HL-60 (cell line): ENCODE measurements at regions not wholly inside any gene's neighbourhood (a gene's known extent, or its start where the extent isn't known, plus 50 kb on each side); places are given as distances from the start of the nearest gene placed in this dataset.

Experiments
- DNase-seq, 2 experiments: peaks; one replicate each; pipeline ENCODE4 v3.0.0-alpha.2; 2010 to 2020; ENCODE audit warnings: low read depth in 1 of 2, low spot score in 1 of 2
- H3K27ac ChIP-seq: fragments of 250-450 bp; sonication (Bioruptor Pico); replicated peaks from 2 replicates; pipeline ENCODE4 v1.5.1; 2020; ENCODE audit warnings: mild to moderate bottlenecking, moderate library complexity
- H3K27me3 ChIP-seq: fragments of 250-450 bp; sonication (Bioruptor Pico); 2 replicates; pipeline ENCODE4 v1.5.1; 2021; ENCODE audit warnings: mild to moderate bottlenecking, moderate library complexity; ENCODE audit not compliant: insufficient read depth, poor library complexity, severe bottlenecking
- H3K4me3 ChIP-seq: replicated peaks from 2 replicates; pipeline ENCODE4 v1.5.1; 2011; ENCODE audit warnings: mild to moderate bottlenecking, control low read depth, low read length; ENCODE audit not compliant: insufficient read depth
- GABPA ChIP-seq: IDR thresholded peaks from 2 replicates; pipeline ENCODE4 v1.6.1; 2012; ENCODE audit warnings: low read depth
- POLR2AphosphoS5 ChIP-seq: IDR thresholded peaks from 2 replicates; pipeline ENCODE4 v1.6.1; 2012; ENCODE audit warnings: low read depth
- SPI1 ChIP-seq: IDR thresholded peaks from 2 replicates; pipeline ENCODE4 v1.6.1; 2012; ENCODE audit warnings: low read depth, mild to moderate bottlenecking, borderline replicate concordance
- TF ChIP-seq, protein P1 (sequence below): IDR thresholded peaks from 2 replicates; pipeline ENCODE4 v1.6.1; 2012; ENCODE audit warnings: low read depth; ENCODE audit not compliant: insufficient replicate concordance
- TF ChIP-seq, protein P2 (sequence below): IDR thresholded peaks from one replicate; pipeline ENCODE4 v1.5.1; 2011; ENCODE audit warnings: low read length, control low read depth, inconsistent platforms; ENCODE audit not compliant: insufficient read depth

DNA sequence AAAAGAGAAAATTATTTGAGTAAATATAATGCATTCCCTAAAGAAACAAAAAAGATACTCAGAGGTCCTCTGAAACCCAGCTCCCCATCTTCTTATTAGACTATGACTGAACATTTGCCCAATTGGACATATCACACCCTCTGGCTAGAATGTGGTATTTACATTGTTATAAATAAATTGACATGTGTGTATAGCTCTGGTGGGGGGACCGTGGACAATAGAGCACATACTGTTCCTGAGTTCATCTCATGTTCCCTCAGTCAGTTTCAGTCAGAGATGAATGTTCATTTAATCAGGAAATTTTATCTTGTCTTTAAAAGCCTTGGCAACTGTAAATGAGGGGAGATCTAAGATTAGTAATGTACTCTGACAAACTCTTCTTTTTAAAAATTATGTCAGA lies 459.3 kb upstream of the ADAMTS5 start:
- Histone ChIP-seq H3K4me3 (no peak overlapping the region), H3K27ac (no peak overlapping the region), H3K27me3 (no peaks in the 10 kb centered on the region)
- TF ChIP-seq SPI1 (no peak), GABPA (no peak)
- TF ChIP-seq, protein P1, sequence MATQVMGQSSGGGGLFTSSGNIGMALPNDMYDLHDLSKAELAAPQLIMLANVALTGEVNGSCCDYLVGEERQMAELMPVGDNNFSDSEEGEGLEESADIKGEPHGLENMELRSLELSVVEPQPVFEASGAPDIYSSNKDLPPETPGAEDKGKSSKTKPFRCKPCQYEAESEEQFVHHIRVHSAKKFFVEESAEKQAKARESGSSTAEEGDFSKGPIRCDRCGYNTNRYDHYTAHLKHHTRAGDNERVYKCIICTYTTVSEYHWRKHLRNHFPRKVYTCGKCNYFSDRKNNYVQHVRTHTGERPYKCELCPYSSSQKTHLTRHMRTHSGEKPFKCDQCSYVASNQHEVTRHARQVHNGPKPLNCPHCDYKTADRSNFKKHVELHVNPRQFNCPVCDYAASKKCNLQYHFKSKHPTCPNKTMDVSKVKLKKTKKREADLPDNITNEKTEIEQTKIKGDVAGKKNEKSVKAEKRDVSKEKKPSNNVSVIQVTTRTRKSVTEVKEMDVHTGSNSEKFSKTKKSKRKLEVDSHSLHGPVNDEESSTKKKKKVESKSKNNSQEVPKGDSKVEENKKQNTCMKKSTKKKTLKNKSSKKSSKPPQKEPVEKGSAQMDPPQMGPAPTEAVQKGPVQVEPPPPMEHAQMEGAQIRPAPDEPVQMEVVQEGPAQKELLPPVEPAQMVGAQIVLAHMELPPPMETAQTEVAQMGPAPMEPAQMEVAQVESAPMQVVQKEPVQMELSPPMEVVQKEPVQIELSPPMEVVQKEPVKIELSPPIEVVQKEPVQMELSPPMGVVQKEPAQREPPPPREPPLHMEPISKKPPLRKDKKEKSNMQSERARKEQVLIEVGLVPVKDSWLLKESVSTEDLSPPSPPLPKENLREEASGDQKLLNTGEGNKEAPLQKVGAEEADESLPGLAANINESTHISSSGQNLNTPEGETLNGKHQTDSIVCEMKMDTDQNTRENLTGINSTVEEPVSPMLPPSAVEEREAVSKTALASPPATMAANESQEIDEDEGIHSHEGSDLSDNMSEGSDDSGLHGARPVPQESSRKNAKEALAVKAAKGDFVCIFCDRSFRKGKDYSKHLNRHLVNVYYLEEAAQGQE: no peak
- DNase-seq: no peak

DNA sequence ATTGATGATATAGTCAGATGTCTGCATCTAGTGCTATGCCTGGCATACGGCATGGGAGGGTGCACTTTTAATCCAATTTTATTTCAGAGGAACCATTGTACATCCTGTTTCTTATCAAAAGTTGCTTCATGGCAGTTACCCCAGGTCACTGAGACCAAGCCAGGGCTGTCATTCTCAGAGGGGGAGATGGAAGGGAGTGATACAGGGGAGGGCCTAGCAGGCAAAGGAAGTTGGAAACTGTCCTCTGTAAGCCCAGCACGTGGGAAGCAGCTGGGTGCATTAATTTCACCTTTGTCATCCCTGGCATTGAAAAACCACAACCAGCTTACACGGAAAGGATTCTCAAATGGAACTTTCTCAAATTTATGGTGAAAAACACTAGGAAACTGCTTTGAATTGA lies 458.7 kb upstream of the ADAMTS5 start:
- H3K27ac ChIP-seq: no peak overlapping the region
- DNase-seq: no peak
- H3K4me3 ChIP-seq: no peak overlapping the region
- no peak for TF ChIP-seq GABPA
- no peak for TF ChIP-seq POLR2AphosphoS5
- TF ChIP-seq, protein P1: no peak
- H3K27me3 ChIP-seq: no peaks in the 10 kb centered on the region

DNA sequence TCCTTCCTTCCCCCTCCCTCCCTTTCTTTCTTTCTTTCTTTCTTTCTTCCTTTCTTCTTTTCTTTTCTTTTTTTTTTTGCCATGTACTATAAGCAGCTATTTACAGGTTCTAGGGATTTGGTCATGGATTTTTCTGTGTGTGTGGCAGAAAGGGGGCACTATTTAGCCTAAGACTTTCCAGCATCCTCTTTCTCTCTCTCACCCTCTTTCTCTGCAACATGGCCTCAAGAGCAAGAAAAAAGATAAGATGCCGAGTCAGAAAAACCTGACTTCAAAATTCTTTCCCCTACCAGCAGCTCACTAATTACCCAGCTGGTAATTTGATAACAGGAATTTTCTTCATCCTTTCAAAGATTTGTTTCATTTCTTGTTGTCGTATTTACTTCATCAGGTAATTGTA lies 458.3 kb upstream of the ADAMTS5 start:
- TF ChIP-seq, protein P1: no peak
- TF ChIP-seq, protein P2, sequence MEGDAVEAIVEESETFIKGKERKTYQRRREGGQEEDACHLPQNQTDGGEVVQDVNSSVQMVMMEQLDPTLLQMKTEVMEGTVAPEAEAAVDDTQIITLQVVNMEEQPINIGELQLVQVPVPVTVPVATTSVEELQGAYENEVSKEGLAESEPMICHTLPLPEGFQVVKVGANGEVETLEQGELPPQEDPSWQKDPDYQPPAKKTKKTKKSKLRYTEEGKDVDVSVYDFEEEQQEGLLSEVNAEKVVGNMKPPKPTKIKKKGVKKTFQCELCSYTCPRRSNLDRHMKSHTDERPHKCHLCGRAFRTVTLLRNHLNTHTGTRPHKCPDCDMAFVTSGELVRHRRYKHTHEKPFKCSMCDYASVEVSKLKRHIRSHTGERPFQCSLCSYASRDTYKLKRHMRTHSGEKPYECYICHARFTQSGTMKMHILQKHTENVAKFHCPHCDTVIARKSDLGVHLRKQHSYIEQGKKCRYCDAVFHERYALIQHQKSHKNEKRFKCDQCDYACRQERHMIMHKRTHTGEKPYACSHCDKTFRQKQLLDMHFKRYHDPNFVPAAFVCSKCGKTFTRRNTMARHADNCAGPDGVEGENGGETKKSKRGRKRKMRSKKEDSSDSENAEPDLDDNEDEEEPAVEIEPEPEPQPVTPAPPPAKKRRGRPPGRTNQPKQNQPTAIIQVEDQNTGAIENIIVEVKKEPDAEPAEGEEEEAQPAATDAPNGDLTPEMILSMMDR: no peak
- TF ChIP-seq GABPA (no peak), POLR2AphosphoS5 (no peak), SPI1 (no peak)
- no peak overlapping the region for H3K4me3 ChIP-seq
- no peak overlapping the region for H3K27ac ChIP-seq
- H3K27me3 ChIP-seq: no peaks in the 10 kb centered on the region
- DNase-seq: no peak

DNA sequence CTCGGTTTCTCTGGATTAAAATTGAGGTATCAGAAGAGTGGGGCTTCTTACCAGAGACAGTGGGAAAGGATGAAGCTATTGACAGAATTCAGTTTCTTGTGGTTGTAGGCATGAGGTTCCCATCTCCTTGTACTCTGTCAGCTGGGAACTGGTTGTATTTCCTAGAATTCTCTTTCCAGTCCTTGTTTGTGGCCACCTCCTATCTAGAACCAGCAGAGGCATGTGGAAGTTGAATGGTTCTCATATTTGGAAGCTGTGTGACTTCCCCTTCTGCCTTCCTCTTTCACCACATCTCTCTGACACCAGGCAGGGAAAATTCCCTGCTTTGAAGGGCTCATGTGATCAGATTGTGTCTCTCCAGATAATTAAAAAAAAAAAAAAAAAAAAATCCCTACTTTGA lies 457.7 kb upstream of the ADAMTS5 start:
- peak in 1 of 2 experiments; percentile 31 for DNase-seq

More for the DNA sequence above, 457.7 kb upstream of the ADAMTS5 start:
- Histone ChIP-seq H3K4me3 (no peak overlapping the region), H3K27ac (no peak overlapping the region), H3K27me3 (no peaks in the 10 kb centered on the region)
- TF ChIP-seq, protein P1: no peak
- TF ChIP-seq, protein P2: no peak
- TF ChIP-seq SPI1 (peak; percentile 85; the same call in 1 of the 2 replicates), POLR2AphosphoS5 (no peak), GABPA (no peak)
